Coronary artery (tissue), 2 donors: ENCODE measurements at regions not wholly inside any gene's neighbourhood (a gene's known extent, or its start where the extent isn't known, plus 50 kb on each side); places are given as distances from the start of the nearest gene placed in this dataset.

Experiments used
- DNase-seq: peaks from one replicate; pipeline ENCODE4 v3.0.0-alpha.2; 2017; ENCODE audit warnings: low spot score
- H3K27ac ChIP-seq, 2 donors: fragments of 200-600 bp; sonication (generic); one replicate each; pipeline ENCODE4 v1.5.1; 2016 to 2019
- H3K4me3 ChIP-seq: fragments of 200-600 bp; sonication (generic); 2 replicates; pipeline ENCODE4 v1.5.1; 2016; ENCODE audit warnings: mild to moderate bottlenecking, moderate library complexity
- TF ChIP-seq, protein P1 (sequence below): fragments of 200-600 bp; sonication (generic); IDR thresholded peaks from one replicate; pipeline ENCODE4 v1.5.1; 2019; ENCODE audit warnings: antibody characterized with exemption

DNA sequence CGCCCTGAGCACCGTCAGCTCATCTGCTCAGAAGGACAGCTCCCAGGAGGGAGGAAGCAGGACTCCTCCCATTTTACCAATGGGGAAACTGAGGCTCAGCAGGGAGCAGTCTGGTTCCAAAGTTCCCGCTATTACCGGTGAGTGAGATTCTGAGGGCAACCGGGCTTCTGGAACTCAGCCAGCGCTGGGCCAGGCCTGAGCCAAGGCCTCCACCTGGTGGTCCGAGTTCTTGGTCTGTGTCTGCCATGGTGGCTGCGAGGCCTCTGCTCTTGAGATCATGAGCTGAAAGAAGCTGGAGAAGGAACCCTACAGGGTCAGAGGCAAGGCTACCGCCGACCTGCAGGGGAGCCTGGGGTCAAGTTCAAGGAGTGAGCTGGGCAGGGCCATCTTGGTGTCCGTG, 110.8 kb upstream of the GSE1 start:
- Histone ChIP-seq H3K27ac (no peak overlapping the region), H3K4me3 (no peak overlapping the region)
- TF ChIP-seq, protein P1, sequence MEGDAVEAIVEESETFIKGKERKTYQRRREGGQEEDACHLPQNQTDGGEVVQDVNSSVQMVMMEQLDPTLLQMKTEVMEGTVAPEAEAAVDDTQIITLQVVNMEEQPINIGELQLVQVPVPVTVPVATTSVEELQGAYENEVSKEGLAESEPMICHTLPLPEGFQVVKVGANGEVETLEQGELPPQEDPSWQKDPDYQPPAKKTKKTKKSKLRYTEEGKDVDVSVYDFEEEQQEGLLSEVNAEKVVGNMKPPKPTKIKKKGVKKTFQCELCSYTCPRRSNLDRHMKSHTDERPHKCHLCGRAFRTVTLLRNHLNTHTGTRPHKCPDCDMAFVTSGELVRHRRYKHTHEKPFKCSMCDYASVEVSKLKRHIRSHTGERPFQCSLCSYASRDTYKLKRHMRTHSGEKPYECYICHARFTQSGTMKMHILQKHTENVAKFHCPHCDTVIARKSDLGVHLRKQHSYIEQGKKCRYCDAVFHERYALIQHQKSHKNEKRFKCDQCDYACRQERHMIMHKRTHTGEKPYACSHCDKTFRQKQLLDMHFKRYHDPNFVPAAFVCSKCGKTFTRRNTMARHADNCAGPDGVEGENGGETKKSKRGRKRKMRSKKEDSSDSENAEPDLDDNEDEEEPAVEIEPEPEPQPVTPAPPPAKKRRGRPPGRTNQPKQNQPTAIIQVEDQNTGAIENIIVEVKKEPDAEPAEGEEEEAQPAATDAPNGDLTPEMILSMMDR: no peak
- DNase-seq: no peak

DNA sequence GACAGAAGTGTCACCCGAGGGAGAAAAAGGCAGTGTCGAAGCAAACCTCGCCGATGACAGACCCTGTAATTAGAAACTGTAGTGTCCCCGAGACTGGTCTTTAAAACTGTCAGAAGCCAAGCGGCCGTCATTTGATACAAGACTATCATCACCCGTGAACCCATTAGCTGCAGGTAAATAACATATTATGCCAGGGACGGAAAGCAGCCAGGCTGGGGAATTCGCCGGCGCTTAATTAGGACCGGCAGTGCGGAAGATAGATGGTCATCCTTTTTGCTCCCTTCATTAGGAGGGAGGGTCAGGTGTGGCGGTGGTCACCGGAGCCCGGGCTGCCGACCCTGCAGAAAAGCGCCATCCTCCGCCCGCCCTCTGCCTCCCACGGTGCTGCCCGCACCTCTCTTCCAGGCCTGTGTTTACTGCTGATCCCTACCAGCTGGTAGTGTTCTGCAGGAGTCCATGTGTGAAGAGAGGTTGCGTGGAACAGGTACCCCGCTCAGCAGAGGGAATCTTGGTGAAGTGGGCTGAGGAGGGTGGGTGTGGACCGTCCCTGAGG, 109.4 kb upstream of the GSE1 start:
- TF ChIP-seq, protein P1: no peak
- H3K27ac ChIP-seq: no peak overlapping the region
- DNase-seq: no peak
- no peak overlapping the region for H3K4me3 ChIP-seq

DNA sequence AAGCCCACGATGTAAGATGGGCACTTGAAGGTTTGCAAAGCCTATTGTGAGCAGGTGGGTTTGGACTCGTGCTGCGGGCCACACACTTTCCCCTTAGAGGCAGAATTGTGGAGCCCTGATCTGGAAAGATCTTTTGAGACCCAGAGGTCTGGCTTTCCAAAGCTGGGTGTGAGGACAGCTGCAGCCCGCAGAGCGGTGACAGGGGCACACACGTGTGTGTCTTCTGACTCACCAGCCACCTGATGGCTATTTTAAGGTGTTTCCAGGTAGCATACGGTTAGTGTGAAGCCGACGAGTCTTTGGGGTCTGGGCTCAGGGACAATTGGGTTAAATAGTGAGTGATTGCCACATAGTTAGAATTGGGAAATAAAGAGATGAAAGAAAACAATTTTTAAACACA, 108.9 kb upstream of the GSE1 start:
- DNase-seq: no peak
- H3K27ac ChIP-seq: no peak overlapping the region

DNA sequence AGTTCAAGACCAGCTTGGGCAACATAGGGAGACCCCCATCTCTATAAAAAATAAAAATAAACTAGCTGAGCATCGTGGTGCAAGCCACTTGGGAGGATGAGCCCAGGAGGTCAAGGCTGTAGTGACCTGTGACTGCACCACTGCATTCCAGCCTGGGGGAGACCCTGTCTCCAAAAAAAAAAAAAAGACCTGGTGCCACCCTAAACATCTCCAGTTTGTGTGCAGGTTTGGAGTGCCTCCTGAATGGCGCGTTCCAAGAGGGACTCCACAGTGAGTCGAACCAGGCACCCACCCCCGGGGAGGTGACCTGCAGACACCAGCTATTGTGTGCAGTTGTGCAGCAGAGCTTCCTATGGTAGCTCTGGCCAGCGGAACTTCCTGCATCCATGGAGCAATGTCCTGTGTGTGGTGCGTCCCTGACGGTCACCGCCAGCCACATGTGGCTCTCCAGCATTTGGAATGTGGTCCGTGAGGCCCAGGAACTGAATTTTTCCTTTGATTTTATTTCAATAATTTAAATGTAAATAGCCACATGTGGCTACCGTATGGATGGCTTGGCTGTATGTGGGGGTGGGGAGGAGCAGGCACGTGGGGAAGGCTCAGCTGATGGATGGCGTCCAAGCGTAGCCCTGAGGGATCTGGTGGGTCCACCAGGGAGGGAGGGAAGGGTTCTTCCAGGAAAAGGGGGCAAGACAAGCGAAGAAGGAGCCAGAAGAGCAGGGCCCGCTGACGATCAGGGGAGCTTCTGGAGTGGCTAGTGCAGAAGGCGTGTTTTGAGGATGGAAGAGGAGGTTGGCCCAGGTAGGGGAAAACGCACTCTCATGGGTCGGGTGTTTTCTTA, 107.1 kb upstream of the GSE1 start:
- TF ChIP-seq, protein P1: no peak
- H3K27ac ChIP-seq: no peak overlapping the region
- H3K4me3 ChIP-seq: no peak overlapping the region
- no peak for DNase-seq

More for the DNA sequence above, 108.9 kb upstream of the GSE1 start:
- no peak overlapping the region for H3K4me3 ChIP-seq
- TF ChIP-seq, protein P1: no peak

DNA sequence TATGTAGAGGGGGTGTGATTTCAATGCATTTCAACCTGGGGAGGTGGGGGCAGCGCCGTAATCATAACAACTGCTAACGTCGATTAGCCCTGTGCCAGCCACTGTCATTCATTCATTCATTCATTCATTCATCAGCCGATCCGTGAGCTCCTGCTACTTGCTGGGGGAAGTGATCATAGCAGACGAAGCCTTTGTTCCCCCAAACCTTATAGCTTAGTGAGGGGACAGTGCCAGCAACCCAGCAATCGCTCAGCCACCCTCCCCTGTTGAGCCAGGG, 106.5 kb upstream of the GSE1 start:
- TF ChIP-seq, protein P1: no peak
- Histone ChIP-seq H3K4me3 (no peak overlapping the region), H3K27ac (no peak overlapping the region)
- DNase-seq: no peak

DNA sequence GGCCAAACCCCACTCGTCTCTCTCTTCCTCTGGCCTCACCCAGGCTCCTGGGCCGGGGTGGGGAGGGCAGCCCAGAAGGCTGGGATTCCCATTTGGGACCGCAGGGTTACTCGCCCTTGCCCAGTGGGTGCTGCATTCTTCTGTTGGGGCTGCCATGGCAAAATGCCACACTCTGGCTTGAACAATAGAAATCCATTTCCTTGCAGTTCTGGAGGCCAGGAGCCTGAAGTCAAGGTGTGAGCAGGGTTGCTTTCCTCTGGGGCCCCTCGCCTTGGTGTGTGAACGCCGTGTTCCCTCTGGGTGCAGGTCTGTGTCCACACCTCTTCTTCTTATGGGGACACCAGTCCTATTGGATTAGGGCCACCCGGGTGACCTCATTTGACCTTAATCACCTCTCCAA, 105.8 kb upstream of the GSE1 start:
- DNase-seq: no peak
- TF ChIP-seq, protein P1: no peak
- Histone ChIP-seq H3K4me3 (no peak overlapping the region), H3K27ac (no peak overlapping the region)

DNA sequence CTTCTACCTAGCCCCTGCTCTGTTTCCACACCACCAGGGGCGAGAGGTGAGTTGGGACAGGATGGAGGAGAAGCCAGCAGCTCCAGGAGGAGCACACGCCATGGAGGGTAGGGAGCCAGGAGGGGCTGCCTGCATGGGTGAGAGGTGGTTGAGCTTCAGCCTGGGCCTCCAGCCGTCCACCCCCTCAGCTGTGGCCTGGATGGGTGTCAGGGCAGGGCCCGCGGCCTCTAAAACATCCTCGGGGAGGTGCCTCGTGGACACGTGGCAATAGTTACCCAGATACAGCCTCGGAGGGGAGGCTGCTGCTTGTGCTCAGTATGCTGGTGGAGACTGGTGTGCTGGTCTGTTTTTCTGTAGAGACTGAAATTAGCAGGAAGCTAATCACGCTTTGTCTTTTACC, 104.7 kb upstream of the GSE1 start:
- no peak overlapping the region for H3K4me3 ChIP-seq
- TF ChIP-seq, protein P1: no peak
- H3K27ac ChIP-seq: no peak overlapping the region
- DNase-seq: no peak
